Smooth muscle cell (in vitro differentiated cells): ENCODE measurements at regions not wholly inside any gene's neighbourhood (a gene's known extent, or its start where the extent isn't known, plus 50 kb on each side); places are given as distances from the start of the nearest gene placed in this dataset.

Experiments
- DNase-seq: peaks from one replicate; lab custom pipeline; 2025; ENCODE audit not compliant: unreplicated experiment; lab: John Stamatoyannopoulos, UW
- H2AFZ ChIP-seq: fragments of 200-600 bp; sonication (generic); 2 replicates; pipeline ENCODE4 v1.6.0; 2016; ENCODE audit warnings: antibody characterized with exemption, low read depth, mild to moderate bottlenecking
- H3F3A ChIP-seq: fragments of 200-600 bp; sonication (generic); 2 replicates; pipeline ENCODE4 v1.6.0; 2017; ENCODE audit warnings: antibody characterized with exemption, low read depth
- H3K27ac ChIP-seq: fragments of 200-600 bp; sonication (generic); 2 replicates; pipeline ENCODE4 v1.5.1; 2016; ENCODE audit warnings: low read depth, mild to moderate bottlenecking
- H3K27me3 ChIP-seq: fragments of 200-600 bp; sonication (generic); 2 replicates; pipeline ENCODE4 v1.6.1; 2016; ENCODE audit warnings: low read depth, mild to moderate bottlenecking
- H3K36me3 ChIP-seq: fragments of 200-600 bp; sonication (generic); 2 replicates; pipeline ENCODE4 v1.5.1; 2016; ENCODE audit warnings: low read depth
- H3K4me1 ChIP-seq: fragments of 200-600 bp; sonication (generic); 2 replicates; pipeline ENCODE4 v1.5.1; 2016; ENCODE audit warnings: low read depth
- H3K4me2 ChIP-seq: fragments of 200-600 bp; sonication (generic); 2 replicates; pipeline ENCODE4 v1.6.0; 2016; ENCODE audit warnings: mild to moderate bottlenecking
- H3K4me3 ChIP-seq: fragments of 200-600 bp; sonication (generic); 2 replicates; pipeline ENCODE4 v1.5.1; 2016; ENCODE audit warnings: mild to moderate bottlenecking
- H3K79me2 ChIP-seq: fragments of 200-600 bp; sonication (generic); 2 replicates; pipeline ENCODE4 v1.6.0; 2016; ENCODE audit warnings: low read depth, mild to moderate bottlenecking
- H3K9ac ChIP-seq: fragments of 200-600 bp; sonication (generic); 2 replicates; pipeline ENCODE4 v1.6.0; 2016; ENCODE audit warnings: low read depth
- H3K9me3 ChIP-seq: fragments of 200-600 bp; sonication (generic); replicated peaks from 2 replicates; pipeline ENCODE4 v1.5.1; 2016; ENCODE audit warnings: low read depth
- H4K20me1 ChIP-seq: fragments of 200-600 bp; sonication (generic); 2 replicates; pipeline ENCODE4 v1.6.0; 2016; ENCODE audit warnings: low read depth
- WGBS: methylation state at CpG from one replicate; pipeline ENCODE4 v1.1.7; 2016; ENCODE audit warnings: low lambda C conversion rate; 5-methylcytosine and 5-hydroxymethylcytosine counted together
- TF ChIP-seq, protein P1 (sequence below): fragments of 200-600 bp; sonication (generic); IDR thresholded peaks from 2 replicates; pipeline ENCODE4 v1.5.1; 2017; ENCODE audit warnings: borderline replicate concordance, mild to moderate bottlenecking, antibody characterized with exemption; ENCODE audit not compliant: insufficient read depth, poor library complexity, severe bottlenecking

DNA sequence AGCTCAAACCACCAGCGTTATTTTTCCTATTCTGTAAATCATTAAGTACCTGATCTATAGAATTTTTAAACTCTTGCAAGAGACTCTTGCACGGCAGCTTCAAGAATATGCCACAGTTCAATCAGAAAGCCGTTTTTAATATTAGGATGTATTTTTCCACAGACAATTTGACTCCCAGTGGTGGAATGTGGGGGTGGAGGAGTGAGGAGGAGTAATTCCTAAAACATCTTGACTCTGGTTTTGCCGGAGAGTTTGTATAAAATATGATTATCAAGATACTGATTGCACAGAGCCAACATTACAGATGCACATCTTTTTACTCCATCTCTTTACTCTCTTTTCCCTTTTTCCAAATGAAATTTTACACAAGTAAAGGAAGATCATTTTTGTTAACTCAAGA, 288.3 kb downstream of the ENC1 start:
- no peaks in the 10 kb centered on the region for H3K27me3 ChIP-seq
- no peak overlapping the region for H2AFZ ChIP-seq
- TF ChIP-seq, protein P1, sequence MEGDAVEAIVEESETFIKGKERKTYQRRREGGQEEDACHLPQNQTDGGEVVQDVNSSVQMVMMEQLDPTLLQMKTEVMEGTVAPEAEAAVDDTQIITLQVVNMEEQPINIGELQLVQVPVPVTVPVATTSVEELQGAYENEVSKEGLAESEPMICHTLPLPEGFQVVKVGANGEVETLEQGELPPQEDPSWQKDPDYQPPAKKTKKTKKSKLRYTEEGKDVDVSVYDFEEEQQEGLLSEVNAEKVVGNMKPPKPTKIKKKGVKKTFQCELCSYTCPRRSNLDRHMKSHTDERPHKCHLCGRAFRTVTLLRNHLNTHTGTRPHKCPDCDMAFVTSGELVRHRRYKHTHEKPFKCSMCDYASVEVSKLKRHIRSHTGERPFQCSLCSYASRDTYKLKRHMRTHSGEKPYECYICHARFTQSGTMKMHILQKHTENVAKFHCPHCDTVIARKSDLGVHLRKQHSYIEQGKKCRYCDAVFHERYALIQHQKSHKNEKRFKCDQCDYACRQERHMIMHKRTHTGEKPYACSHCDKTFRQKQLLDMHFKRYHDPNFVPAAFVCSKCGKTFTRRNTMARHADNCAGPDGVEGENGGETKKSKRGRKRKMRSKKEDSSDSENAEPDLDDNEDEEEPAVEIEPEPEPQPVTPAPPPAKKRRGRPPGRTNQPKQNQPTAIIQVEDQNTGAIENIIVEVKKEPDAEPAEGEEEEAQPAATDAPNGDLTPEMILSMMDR = no peak
- H3K79me2 ChIP-seq = no peaks in the 10 kb centered on the region
- no peaks in the 10 kb centered on the region for H3F3A ChIP-seq
- H3K4me3 ChIP-seq = no peak overlapping the region
- H3K36me3 ChIP-seq = no peaks in the 10 kb centered on the region
- H3K4me2 ChIP-seq = no peak overlapping the region
- H3K9me3 ChIP-seq = no peaks in the 10 kb centered on the region
- H3K9ac ChIP-seq = no peak overlapping the region
- no peaks in the 10 kb centered on the region for H4K20me1 ChIP-seq
- no peak overlapping the region for H3K27ac ChIP-seq
- no peak for DNase-seq
- 72% methylated on average over 4 of the region's 4 CpGs for WGBS
- H3K4me1 ChIP-seq = no peaks in the 10 kb centered on the region

DNA sequence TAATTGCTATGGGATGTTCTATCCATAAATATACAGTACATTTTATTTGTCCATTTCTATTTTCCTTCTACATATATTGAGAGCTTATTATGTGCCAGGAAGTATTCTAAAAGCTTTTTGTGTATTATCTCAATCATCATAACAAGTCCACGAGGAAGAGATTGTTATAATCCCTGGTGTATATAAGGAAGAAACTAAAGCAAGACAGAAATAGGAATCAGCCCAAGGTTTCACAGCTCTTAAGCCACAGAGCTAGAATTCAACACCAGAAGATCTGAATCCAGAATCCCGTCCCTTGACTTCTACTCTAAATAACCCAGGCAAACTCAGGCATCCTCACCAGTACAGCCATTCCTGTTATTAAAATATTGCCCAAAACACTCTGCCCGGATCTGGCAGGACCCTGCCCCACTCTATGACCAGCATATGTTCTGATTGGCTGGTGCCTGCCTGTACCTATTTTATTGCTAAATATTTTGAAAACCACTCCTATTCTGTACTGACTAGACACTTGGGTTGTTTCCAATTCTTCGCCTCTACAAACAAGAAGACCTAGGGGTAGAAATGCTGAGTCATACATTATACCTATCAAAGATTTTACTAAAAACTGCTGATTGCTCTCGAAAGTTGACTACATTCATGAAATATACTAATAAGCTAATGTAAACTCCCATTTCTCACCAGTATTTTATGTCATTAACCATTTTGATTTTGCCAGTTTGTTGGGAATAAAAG, 297.4 kb downstream of the ENC1 start:
- H3K9ac ChIP-seq = no peak overlapping the region
- no peak overlapping the region for H3K27ac ChIP-seq
- WGBS = 62% methylated on average over 5 of the region's 5 CpGs
- no peaks in the 10 kb centered on the region for H3F3A ChIP-seq
- H3K4me1 ChIP-seq = peaks cover 1% of the 10 kb centered on the region
- H3K4me3 ChIP-seq = no peak overlapping the region
- no peaks in the 10 kb centered on the region for H4K20me1 ChIP-seq
- H3K9me3 ChIP-seq = no peaks in the 10 kb centered on the region
- no peaks in the 10 kb centered on the region for H3K79me2 ChIP-seq
- TF ChIP-seq, protein P1 = no peak
- no peaks in the 10 kb centered on the region for H3K27me3 ChIP-seq
- H3K36me3 ChIP-seq = no peaks in the 10 kb centered on the region
- no peak overlapping the region for H3K4me2 ChIP-seq
- no peak for DNase-seq
- no peak overlapping the region for H2AFZ ChIP-seq

DNA sequence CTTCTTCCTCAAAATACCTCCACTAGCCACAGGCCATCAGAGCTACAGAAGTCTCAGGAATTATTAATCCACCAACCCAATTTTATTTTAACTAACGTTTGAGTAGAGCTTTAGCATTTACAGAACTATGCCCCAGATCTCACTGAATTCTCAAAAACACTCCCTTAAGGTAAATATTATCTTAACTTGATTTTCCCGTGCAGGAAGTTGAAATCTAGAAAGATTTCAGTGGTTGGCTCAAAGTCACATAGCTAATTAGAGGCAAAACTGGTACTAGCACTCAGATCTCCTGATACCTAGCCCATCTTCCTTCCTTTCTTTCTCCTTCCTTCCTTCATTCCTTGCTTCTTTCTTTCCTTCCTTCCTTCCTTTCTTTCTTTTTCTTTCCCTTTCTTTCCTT, 298.3 kb downstream of the ENC1 start:
- Histone ChIP-seq H3F3A (peaks cover 5% of the 10 kb centered on the region), H3K4me2 (no peak overlapping the region), H3K36me3 (no peaks in the 10 kb centered on the region), H3K9me3 (no peaks in the 10 kb centered on the region), H3K4me1 (peaks cover 10% of the 10 kb centered on the region), H3K9ac (no peak overlapping the region), H4K20me1 (no peaks in the 10 kb centered on the region), H3K27me3 (no peaks in the 10 kb centered on the region), H3K4me3 (no peak overlapping the region), H3K27ac (no peak overlapping the region), H2AFZ (no peak overlapping the region), H3K79me2 (no peaks in the 10 kb centered on the region)
- WGBS = 58% methylated on average over 2 of the region's 2 CpGs
- no peak for DNase-seq
- TF ChIP-seq, protein P1 = no peak

DNA sequence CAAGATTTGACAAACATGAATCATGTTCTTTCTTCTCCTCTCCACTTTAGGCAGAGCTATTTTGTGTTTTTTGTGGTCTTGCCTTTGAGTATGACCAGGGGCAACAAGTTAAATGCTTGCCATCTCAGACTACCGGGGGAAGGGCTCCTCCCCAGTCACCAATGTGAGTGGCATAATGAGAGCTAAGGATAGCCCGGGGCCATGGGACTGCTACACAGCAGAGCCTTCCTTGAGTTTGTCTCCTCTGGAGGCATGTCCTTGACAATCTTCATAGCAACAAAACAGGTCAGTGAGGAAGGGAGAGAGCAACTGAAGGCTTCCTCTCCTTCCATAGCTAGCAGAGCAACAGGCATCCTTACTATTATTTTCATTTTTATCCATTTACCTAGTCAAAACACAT, 299.3 kb downstream of the ENC1 start:
- Histone ChIP-seq H2AFZ (no peak overlapping the region), H3K9me3 (no peaks in the 10 kb centered on the region), H3K9ac (no peak overlapping the region), H3K79me2 (no peaks in the 10 kb centered on the region), H4K20me1 (no peaks in the 10 kb centered on the region), H3F3A (peaks cover 5% of the 10 kb centered on the region), H3K4me1 (peaks cover 10% of the 10 kb centered on the region), H3K4me3 (no peak overlapping the region), H3K27ac (no peak overlapping the region), H3K36me3 (no peaks in the 10 kb centered on the region), H3K4me2 (no peak overlapping the region), H3K27me3 (no peaks in the 10 kb centered on the region)
- TF ChIP-seq, protein P1 = no peak
- WGBS = 46% methylated on average over 2 of the region's 2 CpGs
- DNase-seq = no peak
